MM.1S (cell line): ENCODE measurements at regions not wholly inside any gene's neighbourhood (a gene's known extent, or its start where the extent isn't known, plus 50 kb on each side); places are given as distances from the start of the nearest gene placed in this dataset.

Source experiments
- DNase-seq: peaks from one replicate; pipeline ENCODE4 v3.0.0-alpha.2; 2015
- H2AFZ ChIP-seq: fragments of 300-600 bp; sonication (generic); 2 replicates; pipeline ENCODE4 v1.6.0; 2016; ENCODE audit warnings: antibody characterized with exemption, low read length
- H3F3A ChIP-seq: fragments of 300-600 bp; sonication (generic); 2 replicates; pipeline ENCODE4 v1.6.1; 2016; ENCODE audit warnings: mild to moderate bottlenecking, antibody characterized with exemption, low read length, moderate library complexity, mixed read lengths; ENCODE audit not compliant: insufficient read depth
- H3K27ac ChIP-seq: fragments of 300-600 bp; sonication (generic); 2 replicates; pipeline ENCODE4 v1.5.1; 2016; ENCODE audit warnings: mild to moderate bottlenecking, low read length
- H3K27me3 ChIP-seq: fragments of 300-600 bp; sonication (generic); replicated peaks from 2 replicates; pipeline ENCODE4 v1.6.0; 2016; ENCODE audit warnings: low read length; ENCODE audit not compliant: insufficient read depth
- H3K36me3 ChIP-seq: fragments of 300-600 bp; sonication (generic); replicated peaks from 2 replicates; pipeline ENCODE4 v1.6.1; 2016; ENCODE audit warnings: mild to moderate bottlenecking, low read length, mixed read lengths; ENCODE audit not compliant: insufficient read depth
- H3K4me1 ChIP-seq: fragments of 300-600 bp; sonication (generic); 2 replicates; pipeline ENCODE4 v1.6.1; 2016; ENCODE audit warnings: low read length, mixed read lengths
- H3K4me2 ChIP-seq: fragments of 300-600 bp; sonication (generic); 2 replicates; pipeline ENCODE4 v1.6.0; 2016; ENCODE audit warnings: low read depth, low read length
- H3K4me3 ChIP-seq: fragments of 300-600 bp; sonication (generic); 2 replicates; pipeline ENCODE4 v1.5.1; 2016; ENCODE audit warnings: low read length, mixed read lengths
- H3K79me2 ChIP-seq: fragments of 300-600 bp; sonication (generic); 2 replicates; pipeline ENCODE4 v1.6.1; 2016; ENCODE audit warnings: mixed run types, low read length, mixed read lengths
- H3K9ac ChIP-seq: fragments of 300-600 bp; sonication (generic); 2 replicates; pipeline ENCODE4 v1.6.1; 2016; ENCODE audit warnings: low read length, mixed read lengths
- H3K9me2 ChIP-seq: fragments of 300-600 bp; sonication (generic); replicated peaks from 2 replicates; pipeline ENCODE4 v1.6.1; 2016; ENCODE audit warnings: mild to moderate bottlenecking, low read length, mixed read lengths; ENCODE audit not compliant: insufficient read depth
- H3K9me3 ChIP-seq: fragments of 300-600 bp; sonication (generic); replicated peaks from 2 replicates; pipeline ENCODE4 v1.6.1; 2016; ENCODE audit warnings: mild to moderate bottlenecking, low read length, mixed read lengths; ENCODE audit not compliant: insufficient read depth
- H4K20me1 ChIP-seq: fragments of 300-600 bp; sonication (generic); 2 replicates; pipeline ENCODE4 v1.6.1; 2016; ENCODE audit warnings: mild to moderate bottlenecking, low read length, moderate library complexity, mixed read lengths; ENCODE audit not compliant: insufficient read depth
- CTCF ChIP-seq: fragments of 300-600 bp; sonication (generic); IDR thresholded peaks from 2 replicates; pipeline ENCODE4 v1.5.1; 2016; ENCODE audit warnings: antibody characterized with exemption, low read length, mixed read lengths
- EZH2 ChIP-seq: fragments of 300-600 bp; sonication (generic); optimal IDR thresholded peaks from 2 replicates; pipeline ENCODE3; 2017; ENCODE audit warnings: low read depth, mild to moderate bottlenecking, antibody characterized with exemption, low read length, mixed read lengths
- EZH2phosphoT487 ChIP-seq: fragments of 300-600 bp; sonication (generic); IDR thresholded peaks from 2 replicates; pipeline ENCODE4 v1.6.1; 2018; ENCODE audit warnings: antibody characterized with exemption, low read length

GRCh38 chr10:9670911-9671310 is 1346.8 kb upstream of the CELF2 start:
- no peak for DNase-seq
- H2AFZ ChIP-seq: no peak overlapping the region
- no peak overlapping the region for H3K9ac ChIP-seq
- H3K4me1 ChIP-seq: no peaks in the 10 kb centered on the region
- no peaks in the 10 kb centered on the region for H3K79me2 ChIP-seq
- no peaks in the 10 kb centered on the region for H3K27me3 ChIP-seq
- no peaks in the 10 kb centered on the region for H3K9me3 ChIP-seq
- H3K9me2 ChIP-seq: no peaks in the 10 kb centered on the region
- no peak overlapping the region for H3K4me3 ChIP-seq
- H3K36me3 ChIP-seq: no peaks in the 10 kb centered on the region
- H3F3A ChIP-seq: no peaks in the 10 kb centered on the region
- no peaks in the 10 kb centered on the region for H4K20me1 ChIP-seq
- TF ChIP-seq CTCF: no peak
- no peak for TF ChIP-seq EZH2phosphoT487
- no peak for TF ChIP-seq EZH2
- H3K4me2 ChIP-seq: no peak overlapping the region
- no peak overlapping the region for H3K27ac ChIP-seq

GRCh38 chr10:9681655-9682054 is 1336.0 kb upstream of the CELF2 start:
- no peak overlapping the region for H3K27ac ChIP-seq
- H2AFZ ChIP-seq: no peak overlapping the region
- no peak for TF ChIP-seq EZH2phosphoT487
- TF ChIP-seq CTCF: peak; percentile 21
- no peaks in the 10 kb centered on the region for H3K36me3 ChIP-seq
- no peaks in the 10 kb centered on the region for H3K9me2 ChIP-seq
- no peaks in the 10 kb centered on the region for H3K27me3 ChIP-seq
- no peaks in the 10 kb centered on the region for H3K9me3 ChIP-seq
- no peaks in the 10 kb centered on the region for H3F3A ChIP-seq
- no peaks in the 10 kb centered on the region for H3K79me2 ChIP-seq
- no peak for DNase-seq
- H3K4me2 ChIP-seq: no peak overlapping the region
- H3K9ac ChIP-seq: no peak overlapping the region
- H3K4me1 ChIP-seq: no peaks in the 10 kb centered on the region
- H3K4me3 ChIP-seq: no peak overlapping the region
- no peaks in the 10 kb centered on the region for H4K20me1 ChIP-seq

GRCh38 chr10:9682802-9683201 is 1334.9 kb upstream of the CELF2 start:
- no peak for DNase-seq
- Histone ChIP-seq H3K27me3 (no peaks in the 10 kb centered on the region), H3K79me2 (no peaks in the 10 kb centered on the region), H3F3A (no peaks in the 10 kb centered on the region), H3K4me3 (no peak overlapping the region), H2AFZ (no peak overlapping the region), H3K9ac (no peak overlapping the region), H3K27ac (no peak overlapping the region), H3K4me2 (no peak overlapping the region), H3K36me3 (no peaks in the 10 kb centered on the region), H3K4me1 (no peaks in the 10 kb centered on the region), H3K9me2 (no peaks in the 10 kb centered on the region), H4K20me1 (no peaks in the 10 kb centered on the region), H3K9me3 (no peaks in the 10 kb centered on the region)
- TF ChIP-seq CTCF: no peak
- no peak for TF ChIP-seq EZH2phosphoT487
- TF ChIP-seq EZH2: no peak
